ENCODE measurements at regions not wholly inside any gene's neighbourhood (a gene's known extent, or its start where the extent isn't known, plus 50 kb on each side); places are given as distances from the start of the nearest gene placed in this dataset.

DNA sequence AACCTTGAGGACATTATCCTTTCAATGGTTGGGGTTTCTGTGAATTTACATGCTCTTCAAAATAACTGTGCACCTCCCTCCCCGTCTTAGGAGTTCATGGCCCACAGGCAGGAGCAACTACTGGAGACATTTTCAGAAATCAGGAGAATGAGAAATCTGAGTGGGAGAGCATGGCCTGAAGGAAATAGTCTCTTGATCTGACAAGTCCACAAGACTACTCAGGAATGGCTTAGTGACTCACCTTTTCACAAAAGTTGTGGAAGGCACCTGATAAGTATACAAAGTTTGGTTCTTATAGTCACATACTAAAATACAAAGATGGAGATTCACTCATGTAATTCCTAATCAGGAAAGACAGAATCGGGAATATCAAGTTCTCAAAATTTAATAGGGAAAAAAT is 83.6 kb upstream of the NCKAP5 start:
- H3K4me1 ChIP-seq (ENCODE audit: insufficient read depth, low read length, poor library complexity, severe bottlenecking): no peaks in the 10 kb centered on the region
- no peak overlapping the region for H3K27ac ChIP-seq (ENCODE audit: low read depth, low read length, poor library complexity, severe bottlenecking)
- no TSS peak for BruUV-seq (replicated peaks)
- CTCF ChIA-PET: no interaction called here
- DNase-seq (ENCODE audit: low spot score): no peak
- intact Hi-C loops (cut with micrococcal nuclease; ENCODE audit: unreplicated experiment): no loop called here
- H3K27me3 ChIP-seq (replicated peaks; ENCODE audit: insufficient read depth, low read depth, low read length, poor library complexity): no peaks in the 10 kb centered on the region
- TF ChIP-seq, protein P1, sequence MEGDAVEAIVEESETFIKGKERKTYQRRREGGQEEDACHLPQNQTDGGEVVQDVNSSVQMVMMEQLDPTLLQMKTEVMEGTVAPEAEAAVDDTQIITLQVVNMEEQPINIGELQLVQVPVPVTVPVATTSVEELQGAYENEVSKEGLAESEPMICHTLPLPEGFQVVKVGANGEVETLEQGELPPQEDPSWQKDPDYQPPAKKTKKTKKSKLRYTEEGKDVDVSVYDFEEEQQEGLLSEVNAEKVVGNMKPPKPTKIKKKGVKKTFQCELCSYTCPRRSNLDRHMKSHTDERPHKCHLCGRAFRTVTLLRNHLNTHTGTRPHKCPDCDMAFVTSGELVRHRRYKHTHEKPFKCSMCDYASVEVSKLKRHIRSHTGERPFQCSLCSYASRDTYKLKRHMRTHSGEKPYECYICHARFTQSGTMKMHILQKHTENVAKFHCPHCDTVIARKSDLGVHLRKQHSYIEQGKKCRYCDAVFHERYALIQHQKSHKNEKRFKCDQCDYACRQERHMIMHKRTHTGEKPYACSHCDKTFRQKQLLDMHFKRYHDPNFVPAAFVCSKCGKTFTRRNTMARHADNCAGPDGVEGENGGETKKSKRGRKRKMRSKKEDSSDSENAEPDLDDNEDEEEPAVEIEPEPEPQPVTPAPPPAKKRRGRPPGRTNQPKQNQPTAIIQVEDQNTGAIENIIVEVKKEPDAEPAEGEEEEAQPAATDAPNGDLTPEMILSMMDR (conservative IDR thresholded peaks at IDR 0.05; ENCODE audit: low read depth, low read length): no peak
- TF ChIP-seq EZH2 (IDR thresholded peaks at IDR 0.05; ENCODE audit: borderline replicate concordance, low read depth, low read length, poor library complexity, severe bottlenecking): no peak
- POLR2A ChIA-PET (ENCODE audit: low non-redundant PET): no interaction called here
- H3K9me3 ChIP-seq (ENCODE audit: low read depth, low read length, poor library complexity, severe bottlenecking): peaks cover 10% of the 10 kb centered on the region
- H3K4me3 ChIP-seq (ENCODE audit: low read depth, low read length, poor library complexity, severe bottlenecking): no peak overlapping the region
- H3K36me3 ChIP-seq (ENCODE audit: insufficient read depth, low read length, poor library complexity, severe bottlenecking): no peaks in the 10 kb centered on the region

DNA sequence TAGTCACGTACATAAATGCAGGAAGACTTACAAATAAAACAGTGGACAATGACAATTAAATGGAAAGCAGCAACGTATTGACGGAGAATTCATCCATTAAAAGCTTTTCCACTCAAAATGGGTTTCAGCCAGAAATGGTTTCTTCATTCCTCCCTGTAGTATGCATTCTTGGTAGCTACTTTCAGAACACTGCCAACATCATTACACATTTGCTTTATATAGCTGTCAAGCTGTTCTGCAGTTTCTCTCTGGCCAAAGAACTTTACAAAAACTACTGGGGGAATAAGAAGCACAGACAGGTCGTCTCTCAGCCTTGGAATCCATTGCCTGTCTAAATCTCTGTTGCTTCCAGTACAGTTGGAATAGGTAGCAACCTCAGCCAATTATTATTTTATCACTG is 84.1 kb upstream of the NCKAP5 start:
- Histone ChIP-seq H3K27ac (ENCODE audit: low read depth, low read length, poor library complexity, severe bottlenecking) (no peak overlapping the region), H3K4me1 (ENCODE audit: insufficient read depth, low read length, poor library complexity, severe bottlenecking) (no peaks in the 10 kb centered on the region), H3K27me3 (replicated peaks; ENCODE audit: insufficient read depth, low read depth, low read length, poor library complexity) (no peaks in the 10 kb centered on the region), H3K9me3 (ENCODE audit: low read depth, low read length, poor library complexity, severe bottlenecking) (peaks cover 10% of the 10 kb centered on the region), H3K36me3 (ENCODE audit: insufficient read depth, low read length, poor library complexity, severe bottlenecking) (no peaks in the 10 kb centered on the region), H3K4me3 (ENCODE audit: low read depth, low read length, poor library complexity, severe bottlenecking) (no peak overlapping the region)
- intact Hi-C loops (cut with micrococcal nuclease; ENCODE audit: unreplicated experiment): no loop called here
- TF ChIP-seq EZH2 (IDR thresholded peaks at IDR 0.05; ENCODE audit: borderline replicate concordance, low read depth, low read length, poor library complexity, severe bottlenecking): no peak
- TF ChIP-seq, protein P1 (conservative IDR thresholded peaks at IDR 0.05; ENCODE audit: low read depth, low read length): no peak
- ChIA-PET POLR2A (ENCODE audit: low non-redundant PET) (no interaction called here), CTCF (no interaction called here)
- no peak for DNase-seq (ENCODE audit: low spot score)
- no TSS peak for BruUV-seq (replicated peaks)

DNA sequence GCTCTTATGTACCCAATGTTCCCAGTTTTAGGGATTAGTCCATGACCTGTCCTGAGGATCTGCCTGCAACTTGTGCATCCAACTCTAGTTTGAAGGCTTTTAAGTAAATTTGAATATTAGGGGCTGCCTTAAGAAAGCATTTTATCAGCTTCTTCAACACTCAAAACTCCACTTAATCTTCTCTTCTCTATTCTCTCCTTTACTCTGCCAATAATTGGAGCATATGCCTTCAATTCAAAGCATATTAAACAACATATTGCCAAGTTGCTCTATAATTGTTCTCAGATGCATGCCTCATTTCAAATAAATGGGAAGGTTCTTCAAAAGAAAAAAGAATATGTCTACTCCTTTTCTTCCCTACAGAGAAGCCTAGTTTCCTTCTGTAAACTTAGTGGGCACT is 84.8 kb upstream of the NCKAP5 start:
- intact Hi-C loops (cut with micrococcal nuclease; ENCODE audit: unreplicated experiment): no loop called here
- DNase-seq (ENCODE audit: low spot score): no peak
- Histone ChIP-seq H3K4me1 (ENCODE audit: insufficient read depth, low read length, poor library complexity, severe bottlenecking) (no peaks in the 10 kb centered on the region), H3K9me3 (ENCODE audit: low read depth, low read length, poor library complexity, severe bottlenecking) (peaks cover 10% of the 10 kb centered on the region), H3K27me3 (replicated peaks; ENCODE audit: insufficient read depth, low read depth, low read length, poor library complexity) (no peaks in the 10 kb centered on the region), H3K4me3 (ENCODE audit: low read depth, low read length, poor library complexity, severe bottlenecking) (no peak overlapping the region), H3K27ac (ENCODE audit: low read depth, low read length, poor library complexity, severe bottlenecking) (no peak overlapping the region), H3K36me3 (ENCODE audit: insufficient read depth, low read length, poor library complexity, severe bottlenecking) (no peaks in the 10 kb centered on the region)
- BruUV-seq (replicated peaks): no TSS peak
- ChIA-PET CTCF (no interaction called here), POLR2A (ENCODE audit: low non-redundant PET) (no interaction called here)
- TF ChIP-seq EZH2 (IDR thresholded peaks at IDR 0.05; ENCODE audit: borderline replicate concordance, low read depth, low read length, poor library complexity, severe bottlenecking): no peak
- TF ChIP-seq, protein P1 (conservative IDR thresholded peaks at IDR 0.05; ENCODE audit: low read depth, low read length): no peak

Data from A673 (cell line).